Neural progenitor cell (in vitro differentiated cells): ENCODE measurements at regions not wholly inside any gene's neighbourhood (a gene's known extent, or its start where the extent isn't known, plus 50 kb on each side); places are given as distances from the start of the nearest gene placed in this dataset.
"Not testable (repeated sequence)": the region's sequence is repeated elsewhere in the genome, so short reads cannot be mapped to it uniquely, and the experiment has no call there.

Experiments used
- DNase-seq: peaks from one replicate; pipeline ENCODE4 v3.0.0-alpha.2; 2016; ENCODE audit warnings: low spot score
- H2AFZ ChIP-seq: fragments of 200-600 bp; sonication (generic); replicated peaks from 2 replicates; pipeline ENCODE4 v1.6.1; 2016; ENCODE audit warnings: antibody characterized with exemption
- H3F3A ChIP-seq: fragments of 200-600 bp; sonication (generic); 2 replicates; pipeline ENCODE4 v1.6.1; 2016; ENCODE audit warnings: antibody characterized with exemption, low read depth
- H3K27ac ChIP-seq: fragments of 200-600 bp; sonication (generic); 2 replicates; pipeline ENCODE4 v1.5.1; 2016; ENCODE audit warnings: mild to moderate bottlenecking
- H3K27me3 ChIP-seq: fragments of 200-600 bp; sonication (generic); 2 replicates; pipeline ENCODE4 v1.6.1; 2016; ENCODE audit warnings: mild to moderate bottlenecking, moderate library complexity
- H3K36me3 ChIP-seq: fragments of 200-600 bp; sonication (generic); 2 replicates; pipeline ENCODE4 v1.5.1; 2016
- H3K4me1 ChIP-seq: fragments of 200-600 bp; sonication (generic); 2 replicates; pipeline ENCODE4 v1.6.1; 2016; ENCODE audit warnings: mixed run types
- H3K4me2 ChIP-seq: fragments of 200-600 bp; sonication (generic); 2 replicates; pipeline ENCODE4 v1.6.1; 2016
- H3K4me3 ChIP-seq: fragments of 200-600 bp; sonication (generic); 2 replicates; pipeline ENCODE4 v1.5.1; 2016
- H3K79me2 ChIP-seq: fragments of 200-600 bp; sonication (generic); 2 replicates; pipeline ENCODE4 v1.6.1; 2016; ENCODE audit warnings: low read depth
- H3K9ac ChIP-seq: fragments of 200-600 bp; sonication (generic); 2 replicates; pipeline ENCODE4 v1.6.1; 2016
- H3K9me3 ChIP-seq: fragments of 200-600 bp; sonication (generic); 2 replicates; pipeline ENCODE4 v1.5.1; 2016; ENCODE audit warnings: low read depth
- H4K20me1 ChIP-seq: fragments of 200-600 bp; sonication (generic); 2 replicates; pipeline ENCODE4 v1.6.1; 2016; ENCODE audit warnings: low read depth
- H3K27ac Mint-ChIP-seq: 3 replicates; pipeline ENCODE4 v1.8.0; 2021; ENCODE audit warnings: mixed read lengths
- H3K27me3 Mint-ChIP-seq: 2 replicates; pipeline ENCODE4 v1.8.0; 2022; ENCODE audit warnings: low read depth, mild to moderate bottlenecking, inconsistent platforms, moderate library complexity, mixed read lengths; ENCODE audit not compliant: insufficient read depth
- H3K36me3 Mint-ChIP-seq: 3 replicates; pipeline ENCODE4 v1.8.0; 2021; ENCODE audit warnings: mixed read lengths
- H3K4me1 Mint-ChIP-seq: 3 replicates; pipeline ENCODE4 v1.8.0; 2021; ENCODE audit warnings: mixed read lengths
- H3K4me3 Mint-ChIP-seq: 3 replicates; pipeline ENCODE4 v1.8.0; 2021; ENCODE audit warnings: mild to moderate bottlenecking, moderate library complexity, mixed read lengths
- H3K9me3 Mint-ChIP-seq: 3 replicates; pipeline ENCODE4 v1.8.0; 2020; ENCODE audit warnings: mixed read lengths
- CTCF ChIP-seq: fragments of 200-600 bp; sonication (generic); IDR thresholded peaks from 2 replicates; pipeline ENCODE4 v1.5.1; 2017; ENCODE audit warnings: antibody characterized with exemption, mild to moderate bottlenecking
- EZH2 ChIP-seq: fragments of 200-600 bp; sonication (generic); IDR thresholded peaks from 2 replicates; pipeline ENCODE4 v1.6.1; 2017; ENCODE audit warnings: antibody characterized with exemption, mild to moderate bottlenecking, moderate library complexity
- EZH2phosphoT487 ChIP-seq: fragments of 200-600 bp; sonication (generic); IDR thresholded peaks from 2 replicates; pipeline ENCODE4 v1.6.1; 2017; ENCODE audit warnings: antibody characterized with exemption

- Histone ChIP-seq H3K4me3 (no peak overlapping the region), H3K9me3 (no peaks in the 10 kb centered on the region), H2AFZ (peak overlapping the region; percentile 55), H3K36me3 (no peaks in the 10 kb centered on the region), H3K4me1 (peaks cover 14% of the 10 kb centered on the region), H3K27me3 (no peaks in the 10 kb centered on the region), H3K4me2 (peak overlapping the region; percentile 46), H3K79me2 (no peaks in the 10 kb centered on the region), H3K9ac (no peak overlapping the region), H3K27ac (peak overlapping the region; percentile 91), H4K20me1 (no peaks in the 10 kb centered on the region), H3F3A (peaks cover 13% of the 10 kb centered on the region)
- peak; percentile 81 for DNase-seq
- Mint-ChIP-seq H3K9me3 (peaks cover 6% of the 10 kb centered on the region), H3K27ac (peak overlapping the region; percentile 99), H3K36me3 (peaks cover 38% of the 10 kb centered on the region), H3K27me3 (no peaks in the 10 kb centered on the region), H3K4me3 (peak overlapping the region; percentile 10), H3K4me1 (peaks cover 13% of the 10 kb centered on the region)
- no peak for TF ChIP-seq CTCF
- no peak for TF ChIP-seq EZH2phosphoT487
- TF ChIP-seq EZH2 = no peak
These were observed 243.7 kb downstream of the UTRN start for GRCh38 chr6:144528743-144529425.

- Mint-ChIP-seq H3K4me1 (peaks cover 13% of the 10 kb centered on the region), H3K36me3 (peaks cover 35% of the 10 kb centered on the region), H3K4me3 (no peak overlapping the region), H3K27ac (no peak overlapping the region), H3K9me3 (peaks cover 1% of the 10 kb centered on the region), H3K27me3 (no peaks in the 10 kb centered on the region)
- H3K27me3 ChIP-seq = no peaks in the 10 kb centered on the region
- no peak for DNase-seq
- peaks cover 13% of the 10 kb centered on the region for H3F3A ChIP-seq
- H3K27ac ChIP-seq = no peak overlapping the region
- no peak overlapping the region for H2AFZ ChIP-seq
- no peaks in the 10 kb centered on the region for H3K79me2 ChIP-seq
- H3K4me2 ChIP-seq = no peak overlapping the region
- peaks cover 14% of the 10 kb centered on the region for H3K4me1 ChIP-seq
- no peaks in the 10 kb centered on the region for H4K20me1 ChIP-seq
- no peak overlapping the region for H3K9ac ChIP-seq
- TF ChIP-seq EZH2phosphoT487 = no peak
- no peak for TF ChIP-seq EZH2
- TF ChIP-seq CTCF = no peak
- H3K4me3 ChIP-seq = no peak overlapping the region
- H3K9me3 ChIP-seq = no peaks in the 10 kb centered on the region
- H3K36me3 ChIP-seq = no peaks in the 10 kb centered on the region
These were observed 245.0 kb downstream of the UTRN start for GRCh38 chr6:144530118-144530517.

GRCh38 chr6:144532238-144532637 is 247.1 kb downstream of the UTRN start:
- H3K4me1 ChIP-seq = peaks cover 14% of the 10 kb centered on the region
- H3K27ac Mint-ChIP-seq, H3K79me2 ChIP-seq, H3K4me3 Mint-ChIP-seq, H3K4me3 ChIP-seq, H3K9ac ChIP-seq, H3K36me3 ChIP-seq, H3K27me3 Mint-ChIP-seq, H2AFZ ChIP-seq, H3K27ac ChIP-seq, H3K4me2 ChIP-seq, H3K9me3 ChIP-seq, H4K20me1 ChIP-seq, H3K9me3 Mint-ChIP-seq, H3K27me3 ChIP-seq, DNase-seq: not testable (repeated sequence)
- Mint-ChIP-seq H3K4me1 (peaks cover 13% of the 10 kb centered on the region), H3K36me3 (peaks cover 20% of the 10 kb centered on the region)
- peaks cover 13% of the 10 kb centered on the region for H3F3A ChIP-seq

GRCh38 chr6:144534180-144534579 is 249.0 kb downstream of the UTRN start:
- H3K4me1 ChIP-seq = peaks cover 4% of the 10 kb centered on the region
- no peaks in the 10 kb centered on the region for H3K79me2 ChIP-seq
- no peak overlapping the region for H3K4me3 ChIP-seq
- H3K9me3 ChIP-seq = no peaks in the 10 kb centered on the region
- no peaks in the 10 kb centered on the region for H3K9me3 Mint-ChIP-seq
- H3K36me3 Mint-ChIP-seq = peaks cover 19% of the 10 kb centered on the region
- no peak overlapping the region for H3K4me3 Mint-ChIP-seq
- H3K9ac ChIP-seq = no peak overlapping the region
- TF ChIP-seq EZH2 (no peak), CTCF (no peak), EZH2phosphoT487 (no peak)
- H3K27me3 ChIP-seq = no peaks in the 10 kb centered on the region
- H3F3A ChIP-seq = peaks cover 2% of the 10 kb centered on the region
- no peak overlapping the region for H3K27ac ChIP-seq
- H3K4me2 ChIP-seq = no peak overlapping the region
- H4K20me1 ChIP-seq = no peaks in the 10 kb centered on the region
- H3K27me3 Mint-ChIP-seq = no peaks in the 10 kb centered on the region
- H3K27ac Mint-ChIP-seq = no peak overlapping the region
- H2AFZ ChIP-seq = no peak overlapping the region
- no peak for DNase-seq
- peaks cover 4% of the 10 kb centered on the region for H3K4me1 Mint-ChIP-seq
- no peaks in the 10 kb centered on the region for H3K36me3 ChIP-seq
